H1 (cell line): ENCODE measurements at regions not wholly inside any gene's neighbourhood (a gene's known extent, or its start where the extent isn't known, plus 50 kb on each side); places are given as distances from the start of the nearest gene placed in this dataset.

Source experiments
- ZNF274 ChIP-seq: IDR thresholded peaks from 2 replicates; pipeline ENCODE4 v1.7.0; 2012; ENCODE audit warnings: low read length, borderline replicate concordance; ENCODE audit errors: extremely low read depth
- TF ChIP-seq, protein P1 (sequence below): IDR thresholded peaks from 2 replicates; pipeline ENCODE4 v1.6.1; 2012; ENCODE audit warnings: low read length, inconsistent platforms

DNA sequence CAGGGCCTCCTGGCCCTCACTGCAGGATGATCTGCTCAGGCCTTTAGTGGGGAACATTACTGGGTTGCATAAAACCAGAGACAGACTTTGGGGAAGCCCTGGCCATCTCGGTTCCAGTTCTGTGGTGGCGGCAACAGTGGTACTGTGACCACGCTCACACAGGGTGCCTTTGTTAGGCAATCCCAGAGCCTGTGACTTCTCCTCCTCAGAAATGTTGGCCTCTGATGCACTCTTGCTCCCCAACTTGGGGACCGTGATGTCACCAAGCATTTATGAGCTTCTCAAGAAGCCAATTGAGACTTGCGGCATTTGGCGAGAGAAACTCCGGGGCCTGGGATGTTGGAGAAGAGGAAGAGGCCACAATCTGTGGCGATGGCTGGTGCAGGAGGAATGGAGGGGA, 80.9 kb upstream of the PKDCC start (continued):
- TF ChIP-seq, protein P1, sequence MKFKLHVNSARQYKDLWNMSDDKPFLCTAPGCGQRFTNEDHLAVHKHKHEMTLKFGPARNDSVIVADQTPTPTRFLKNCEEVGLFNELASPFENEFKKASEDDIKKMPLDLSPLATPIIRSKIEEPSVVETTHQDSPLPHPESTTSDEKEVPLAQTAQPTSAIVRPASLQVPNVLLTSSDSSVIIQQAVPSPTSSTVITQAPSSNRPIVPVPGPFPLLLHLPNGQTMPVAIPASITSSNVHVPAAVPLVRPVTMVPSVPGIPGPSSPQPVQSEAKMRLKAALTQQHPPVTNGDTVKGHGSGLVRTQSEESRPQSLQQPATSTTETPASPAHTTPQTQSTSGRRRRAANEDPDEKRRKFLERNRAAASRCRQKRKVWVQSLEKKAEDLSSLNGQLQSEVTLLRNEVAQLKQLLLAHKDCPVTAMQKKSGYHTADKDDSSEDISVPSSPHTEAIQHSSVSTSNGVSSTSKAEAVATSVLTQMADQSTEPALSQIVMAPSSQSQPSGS: no peak
- TF ChIP-seq ZNF274: no peak
